GM06990 (cell line): ENCODE measurements at regions not wholly inside any gene's neighbourhood (a gene's known extent, or its start where the extent isn't known, plus 50 kb on each side); places are given as distances from the start of the nearest gene placed in this dataset.
"Not testable (repeated sequence)": the region's sequence is repeated elsewhere in the genome, so short reads cannot be mapped to it uniquely, and the experiment has no call there.

Experiments
- DNase-seq: peaks from one replicate; pipeline ENCODE4 v3.0.0-alpha.2; 2011; ENCODE audit not compliant: insufficient read length; ENCODE audit errors: extremely low read depth
- H3K27me3 ChIP-seq: replicated peaks from 2 replicates; pipeline ENCODE4 v1.6.0; 2011; ENCODE audit warnings: low read length; ENCODE audit not compliant: control insufficient read depth, insufficient read depth
- H3K36me3 ChIP-seq: 2 replicates; pipeline ENCODE4 v1.5.1; 2011; ENCODE audit warnings: low read length; ENCODE audit not compliant: control insufficient read depth, insufficient read depth
- H3K4me3 ChIP-seq: replicated peaks from 2 replicates; pipeline ENCODE4 v1.5.1; 2011; ENCODE audit warnings: low read depth, mild to moderate bottlenecking, control low read depth, low read length
- CTCF ChIP-seq: IDR thresholded peaks from 2 replicates; pipeline ENCODE4 v1.5.1; 2011; ENCODE audit warnings: low read length, control low read depth, mild to moderate bottlenecking, inconsistent platforms; ENCODE audit not compliant: insufficient read depth, poor library complexity, severe bottlenecking

GRCh38 chrX:45986081-45986480, 559.1 kb downstream of the ZNF674 start:
- no peaks in the 10 kb centered on the region for H3K27me3 ChIP-seq
- TF ChIP-seq CTCF = no peak
- H3K4me3 ChIP-seq = no peak overlapping the region
- DNase-seq = no peak
- no peaks in the 10 kb centered on the region for H3K36me3 ChIP-seq

GRCh38 chrX:45982958-45983727, 562.1 kb downstream of the ZNF674 start:
- H3K27me3 ChIP-seq, H3K4me3 ChIP-seq, DNase-seq, H3K36me3 ChIP-seq: not testable (repeated sequence)

GRCh38 chrX:45980726-45981125, 564.5 kb downstream of the ZNF674 start:
- DNase-seq = no peak
- no peak for TF ChIP-seq CTCF

GRCh38 chrX:45975633-45976032, 569.6 kb downstream of the ZNF674 start:
- H3K27me3 ChIP-seq = no peaks in the 10 kb centered on the region
- TF ChIP-seq CTCF = no peak
- H3K4me3 ChIP-seq = no peak overlapping the region
- no peaks in the 10 kb centered on the region for H3K36me3 ChIP-seq
- no peak for DNase-seq

More at GRCh38 chrX:45980726-45981125, 564.5 kb downstream of the ZNF674 start:
- Histone ChIP-seq H3K27me3 (no peaks in the 10 kb centered on the region; the same call in 1 of the 2 replicates), H3K4me3 (no peak overlapping the region), H3K36me3 (no peaks in the 10 kb centered on the region)

- H3K36me3 ChIP-seq = no peaks in the 10 kb centered on the region
- DNase-seq = no peak
- no peaks in the 10 kb centered on the region for H3K27me3 ChIP-seq
- TF ChIP-seq CTCF = no peak
- H3K4me3 ChIP-seq = no peak overlapping the region
Measured at GRCh38 chrX:45972636-45973035, 572.6 kb downstream of the ZNF674 start.

GRCh38 chrX:45959567-45959966, 585.7 kb downstream of the ZNF674 start:
- no peak for TF ChIP-seq CTCF
- DNase-seq = no peak

More at GRCh38 chrX:45959567-45959966, 585.7 kb downstream of the ZNF674 start:
- H3K4me3 ChIP-seq = no peak overlapping the region
- H3K36me3 ChIP-seq = no peaks in the 10 kb centered on the region
- no peaks in the 10 kb centered on the region for H3K27me3 ChIP-seq
